ENCODE measurements at regions not wholly inside any gene's neighbourhood (a gene's known extent, or its start where the extent isn't known, plus 50 kb on each side); places are given as distances from the start of the nearest gene placed in this dataset.

GRCh38 chr5:8280711-8281363 is 411.9 kb downstream of the MTRR start:
- Mint-ChIP-seq H3K4me1 (ENCODE audit: low read depth) (no peaks in the 10 kb centered on the region), H3K27ac (no peak overlapping the region), H3K27me3 (no peaks in the 10 kb centered on the region), H3K36me3 (ENCODE audit: low read depth) (no peaks in the 10 kb centered on the region), H3K4me3 (no peak overlapping the region), H3K9me3 (peaks cover 16% of the 10 kb centered on the region)
- DNase-seq, result no peak

- Mint-ChIP-seq H3K36me3 (ENCODE audit: low read depth) (no peaks in the 10 kb centered on the region), H3K27me3 (no peaks in the 10 kb centered on the region), H3K4me1 (ENCODE audit: low read depth) (no peaks in the 10 kb centered on the region), H3K27ac (no peak overlapping the region), H3K9me3 (peaks cover 10% of the 10 kb centered on the region), H3K4me3 (no peak overlapping the region)
- DNase-seq, result no peak
Observed at GRCh38 chr5:8288334-8288733, 419.4 kb downstream of the MTRR start.

- DNase-seq, result no peak
- Mint-ChIP-seq H3K27me3 (no peaks in the 10 kb centered on the region), H3K4me1 (ENCODE audit: low read depth) (no peaks in the 10 kb centered on the region), H3K4me3 (no peak overlapping the region), H3K9me3 (peaks cover 12% of the 10 kb centered on the region), H3K36me3 (ENCODE audit: low read depth) (no peaks in the 10 kb centered on the region), H3K27ac (no peak overlapping the region)
Observed at GRCh38 chr5:8288897-8289516, 420.1 kb downstream of the MTRR start.

- Mint-ChIP-seq H3K9me3 (peaks cover 12% of the 10 kb centered on the region), H3K4me3 (no peak overlapping the region), H3K36me3 (ENCODE audit: low read depth) (no peaks in the 10 kb centered on the region), H3K27ac (no peak overlapping the region), H3K27me3 (no peaks in the 10 kb centered on the region), H3K4me1 (ENCODE audit: low read depth) (no peaks in the 10 kb centered on the region)
- no peak for DNase-seq
Observed at GRCh38 chr5:8289779-8290178, 420.8 kb downstream of the MTRR start.

- no peak overlapping the region for H3K27ac Mint-ChIP-seq
- no peaks in the 10 kb centered on the region for H3K4me1 Mint-ChIP-seq (ENCODE audit: low read depth)
- no peak overlapping the region for H3K4me3 Mint-ChIP-seq
- DNase-seq, result no peak
- H3K9me3 Mint-ChIP-seq, result peaks cover 10% of the 10 kb centered on the region
- no peaks in the 10 kb centered on the region for H3K36me3 Mint-ChIP-seq (ENCODE audit: low read depth)
- H3K27me3 Mint-ChIP-seq, result no peaks in the 10 kb centered on the region
Observed at GRCh38 chr5:8290721-8291120, 421.8 kb downstream of the MTRR start.

GRCh38 chr5:8291641-8292040 is 422.7 kb downstream of the MTRR start:
- Mint-ChIP-seq H3K27me3 (no peaks in the 10 kb centered on the region), H3K36me3 (ENCODE audit: low read depth) (no peaks in the 10 kb centered on the region), H3K27ac (no peak overlapping the region), H3K9me3 (peaks cover 10% of the 10 kb centered on the region), H3K4me1 (ENCODE audit: low read depth) (no peaks in the 10 kb centered on the region), H3K4me3 (no peak overlapping the region)
- DNase-seq, result no peak

- Mint-ChIP-seq H3K27ac (no peak overlapping the region), H3K4me3 (no peak overlapping the region), H3K4me1 (ENCODE audit: low read depth) (no peaks in the 10 kb centered on the region), H3K36me3 (ENCODE audit: low read depth) (no peaks in the 10 kb centered on the region), H3K9me3 (peaks cover 13% of the 10 kb centered on the region), H3K27me3 (no peaks in the 10 kb centered on the region)
- no peak for DNase-seq
Observed at GRCh38 chr5:8295141-8295540, 426.2 kb downstream of the MTRR start.

GRCh38 chr5:8299716-8300115 is 430.8 kb downstream of the MTRR start:
- no peaks in the 10 kb centered on the region for H3K36me3 Mint-ChIP-seq (ENCODE audit: low read depth)
- H3K4me3 Mint-ChIP-seq, result no peak overlapping the region
- no peak overlapping the region for H3K27ac Mint-ChIP-seq
- H3K4me1 Mint-ChIP-seq (ENCODE audit: low read depth), result no peaks in the 10 kb centered on the region
- no peak for DNase-seq
- H3K9me3 Mint-ChIP-seq, result peaks cover 19% of the 10 kb centered on the region
- H3K27me3 Mint-ChIP-seq, result no peaks in the 10 kb centered on the region

GRCh38 chr5:8304341-8304740 is 435.4 kb downstream of the MTRR start:
- no peaks in the 10 kb centered on the region for H3K27me3 Mint-ChIP-seq
- no peak for DNase-seq
- peaks cover 23% of the 10 kb centered on the region for H3K9me3 Mint-ChIP-seq
- no peaks in the 10 kb centered on the region for H3K4me1 Mint-ChIP-seq (ENCODE audit: low read depth)
- H3K36me3 Mint-ChIP-seq (ENCODE audit: low read depth), result no peaks in the 10 kb centered on the region
- H3K27ac Mint-ChIP-seq, result no peak overlapping the region
- H3K4me3 Mint-ChIP-seq, result no peak overlapping the region

GRCh38 chr5:8306288-8306896 is 437.4 kb downstream of the MTRR start:
- no peak for DNase-seq
- Mint-ChIP-seq H3K27ac (no peak overlapping the region), H3K9me3 (peaks cover 18% of the 10 kb centered on the region)

GRCh38 chr5:8314965-8315364 is 446.0 kb downstream of the MTRR start:
- H3K4me3 Mint-ChIP-seq, result no peak overlapping the region
- no peak for DNase-seq
- H3K36me3 Mint-ChIP-seq (ENCODE audit: low read depth), result no peaks in the 10 kb centered on the region
- H3K27me3 Mint-ChIP-seq, result no peaks in the 10 kb centered on the region
- peaks cover 12% of the 10 kb centered on the region for H3K9me3 Mint-ChIP-seq
- H3K4me1 Mint-ChIP-seq (ENCODE audit: low read depth), result no peaks in the 10 kb centered on the region
- no peak overlapping the region for H3K27ac Mint-ChIP-seq

More at GRCh38 chr5:8306288-8306896, 437.4 kb downstream of the MTRR start:
- no peaks in the 10 kb centered on the region for H3K27me3 Mint-ChIP-seq
- H3K4me3 Mint-ChIP-seq, result no peak overlapping the region
- H3K36me3 Mint-ChIP-seq (ENCODE audit: low read depth), result no peaks in the 10 kb centered on the region
- H3K4me1 Mint-ChIP-seq (ENCODE audit: low read depth), result no peaks in the 10 kb centered on the region

- H3K9me3 Mint-ChIP-seq, result peaks cover 12% of the 10 kb centered on the region
- H3K4me1 Mint-ChIP-seq (ENCODE audit: low read depth), result no peaks in the 10 kb centered on the region
- no peaks in the 10 kb centered on the region for H3K36me3 Mint-ChIP-seq (ENCODE audit: low read depth)
- no peak for DNase-seq
- no peak overlapping the region for H3K27ac Mint-ChIP-seq
- no peaks in the 10 kb centered on the region for H3K27me3 Mint-ChIP-seq
- no peak overlapping the region for H3K4me3 Mint-ChIP-seq
Observed at GRCh38 chr5:8316608-8317280, 447.8 kb downstream of the MTRR start.

- no peak overlapping the region for H3K4me3 Mint-ChIP-seq
- H3K9me3 Mint-ChIP-seq, result peaks cover 13% of the 10 kb centered on the region
- no peaks in the 10 kb centered on the region for H3K36me3 Mint-ChIP-seq (ENCODE audit: low read depth)
- H3K4me1 Mint-ChIP-seq (ENCODE audit: low read depth), result no peaks in the 10 kb centered on the region
- no peaks in the 10 kb centered on the region for H3K27me3 Mint-ChIP-seq
- no peak for DNase-seq
- no peak overlapping the region for H3K27ac Mint-ChIP-seq
Observed at GRCh38 chr5:8317335-8317734, 448.4 kb downstream of the MTRR start.

- no peaks in the 10 kb centered on the region for H3K4me1 Mint-ChIP-seq (ENCODE audit: low read depth)
Observed at GRCh38 chr5:8320244-8320643, 451.3 kb downstream of the MTRR start.

GRCh38 chr5:8321272-8321671 is 452.3 kb downstream of the MTRR start:
- Mint-ChIP-seq H3K9me3 (peaks cover 15% of the 10 kb centered on the region), H3K4me1 (ENCODE audit: low read depth) (no peaks in the 10 kb centered on the region), H3K36me3 (ENCODE audit: low read depth) (no peaks in the 10 kb centered on the region), H3K27ac (no peak overlapping the region), H3K27me3 (no peaks in the 10 kb centered on the region), H3K4me3 (no peak overlapping the region)
- DNase-seq, result no peak

More at GRCh38 chr5:8320244-8320643, 451.3 kb downstream of the MTRR start:
- H3K27me3 Mint-ChIP-seq, result no peaks in the 10 kb centered on the region
- no peak overlapping the region for H3K27ac Mint-ChIP-seq
- H3K9me3 Mint-ChIP-seq, result peaks cover 9% of the 10 kb centered on the region
- no peak for DNase-seq
- H3K36me3 Mint-ChIP-seq (ENCODE audit: low read depth), result no peaks in the 10 kb centered on the region
- no peak overlapping the region for H3K4me3 Mint-ChIP-seq
